Hepatocyte (in vitro differentiated cells): ENCODE measurements at regions not wholly inside any gene's neighbourhood (a gene's known extent, or its start where the extent isn't known, plus 50 kb on each side); places are given as distances from the start of the nearest gene placed in this dataset.

Source experiments
- CTCF ChIP-seq: fragments of 200-600 bp; sonication (generic); IDR thresholded peaks from 2 replicates; pipeline ENCODE4 v1.5.1; 2016; ENCODE audit warnings: antibody characterized with exemption, mild to moderate bottlenecking; ENCODE audit not compliant: poor library complexity
- EZH2phosphoT487 ChIP-seq: fragments of 200-600 bp; sonication (generic); IDR thresholded peaks from one replicate; pipeline ENCODE4 v1.6.1; 2018; ENCODE audit warnings: antibody characterized with exemption, mild to moderate bottlenecking, low read depth, moderate library complexity; ENCODE audit not compliant: unreplicated experiment, severe bottlenecking

GRCh38 chr6:117034547-117034946 lies 157.5 kb downstream of the RFX6 start:
- TF ChIP-seq CTCF (no peak), EZH2phosphoT487 (no peak)
